GM13977 (cell line): ENCODE measurements at regions not wholly inside any gene's neighbourhood (a gene's known extent, or its start where the extent isn't known, plus 50 kb on each side); places are given as distances from the start of the nearest gene placed in this dataset.

ENCODE experiments used
- DNase-seq: peaks from one replicate; pipeline ENCODE4 v3.0.0; 2012; ENCODE audit warnings: low spot score
- in situ Hi-C: fragments of 300-500 bp; cut with MboI; formaldehyde crosslinking; loops from one replicate; pipeline ENCODE4 v1.12.0; 2022; ENCODE audit warnings: low sequenced_read_pairs, low pct_unique_long_range_greater_than_20kb, mixed read lengths, inconsistent platforms; ENCODE audit not compliant: unreplicated experiment
- TF ChIP-seq, protein P1 (sequence below): IDR thresholded peaks from 2 replicates; pipeline ENCODE4 v1.5.1; 2012; ENCODE audit warnings: mild to moderate bottlenecking, control low read depth; ENCODE audit not compliant: insufficient read depth; ENCODE audit errors: extremely low read depth, missing control alignments

DNA sequence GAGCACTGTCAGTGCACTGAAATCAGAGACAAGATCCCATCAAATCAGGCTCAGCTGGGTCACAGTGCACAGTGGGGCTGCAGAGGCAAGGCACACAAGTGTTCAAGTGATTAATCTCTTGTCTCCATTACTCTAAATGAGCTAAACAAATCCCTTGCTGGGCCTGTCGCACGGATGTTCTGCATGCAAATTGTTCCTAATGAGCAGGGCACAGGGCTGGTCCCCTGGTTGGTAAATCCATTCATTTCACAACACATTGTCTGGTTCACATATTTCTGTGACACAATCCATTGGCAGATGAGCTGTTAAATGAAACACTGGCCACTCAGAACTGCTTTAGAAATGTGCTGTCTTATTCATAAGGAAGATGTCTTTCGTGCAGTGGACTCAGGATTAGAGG is 167.9 kb upstream of the BRINP1 start:
- TF ChIP-seq, protein P1, sequence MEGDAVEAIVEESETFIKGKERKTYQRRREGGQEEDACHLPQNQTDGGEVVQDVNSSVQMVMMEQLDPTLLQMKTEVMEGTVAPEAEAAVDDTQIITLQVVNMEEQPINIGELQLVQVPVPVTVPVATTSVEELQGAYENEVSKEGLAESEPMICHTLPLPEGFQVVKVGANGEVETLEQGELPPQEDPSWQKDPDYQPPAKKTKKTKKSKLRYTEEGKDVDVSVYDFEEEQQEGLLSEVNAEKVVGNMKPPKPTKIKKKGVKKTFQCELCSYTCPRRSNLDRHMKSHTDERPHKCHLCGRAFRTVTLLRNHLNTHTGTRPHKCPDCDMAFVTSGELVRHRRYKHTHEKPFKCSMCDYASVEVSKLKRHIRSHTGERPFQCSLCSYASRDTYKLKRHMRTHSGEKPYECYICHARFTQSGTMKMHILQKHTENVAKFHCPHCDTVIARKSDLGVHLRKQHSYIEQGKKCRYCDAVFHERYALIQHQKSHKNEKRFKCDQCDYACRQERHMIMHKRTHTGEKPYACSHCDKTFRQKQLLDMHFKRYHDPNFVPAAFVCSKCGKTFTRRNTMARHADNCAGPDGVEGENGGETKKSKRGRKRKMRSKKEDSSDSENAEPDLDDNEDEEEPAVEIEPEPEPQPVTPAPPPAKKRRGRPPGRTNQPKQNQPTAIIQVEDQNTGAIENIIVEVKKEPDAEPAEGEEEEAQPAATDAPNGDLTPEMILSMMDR: no peak
- no peak for DNase-seq
- in situ Hi-C loops: no loop called here

GRCh38 chr9:119533504-119533903 is 164.3 kb upstream of the BRINP1 start:
- TF ChIP-seq, protein P1: no peak
- in situ Hi-C loops: no loop called here
- DNase-seq: no peak

DNA sequence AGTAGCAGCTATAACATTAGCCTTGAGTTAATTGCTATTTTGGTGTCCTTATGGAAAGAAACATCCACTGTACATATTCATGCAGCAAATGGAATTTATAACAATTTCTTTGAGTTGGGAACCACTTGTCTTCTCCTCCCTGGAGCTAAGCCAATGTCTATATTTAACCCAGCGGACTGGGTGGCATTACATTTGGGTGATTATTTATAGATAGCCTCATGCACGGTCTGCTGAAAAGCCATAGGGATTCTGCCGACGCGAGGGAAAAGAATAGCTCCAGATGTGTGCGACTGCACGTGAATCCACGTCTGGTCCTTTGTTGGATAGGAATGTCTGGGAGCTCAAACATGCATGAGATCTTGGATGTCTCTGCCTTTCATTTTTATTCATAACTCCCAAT is 157.5 kb upstream of the BRINP1 start:
- TF ChIP-seq, protein P1: no peak
- in situ Hi-C loops: no loop called here
- DNase-seq: no peak

DNA sequence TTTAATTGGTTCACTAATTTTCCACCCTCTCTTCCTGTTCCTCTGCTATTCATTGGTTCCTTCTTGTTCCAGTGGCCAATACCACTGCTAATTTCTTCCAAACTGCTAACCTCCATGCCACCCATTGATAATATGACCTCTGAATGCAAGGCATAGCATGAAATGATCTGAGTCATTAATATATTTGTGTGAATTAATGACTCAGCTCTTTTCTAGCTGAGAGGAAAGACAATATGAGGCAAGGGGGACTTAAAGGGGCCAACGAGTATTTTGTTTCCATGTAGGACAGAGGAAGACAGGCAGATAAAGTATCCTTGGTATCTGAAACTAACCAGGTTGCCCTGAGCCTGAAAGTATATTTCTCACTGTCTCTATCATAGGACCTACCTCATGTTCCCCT is 154.3 kb upstream of the BRINP1 start:
- DNase-seq: no peak
- TF ChIP-seq, protein P1: no peak
- in situ Hi-C loops: no loop called here

DNA sequence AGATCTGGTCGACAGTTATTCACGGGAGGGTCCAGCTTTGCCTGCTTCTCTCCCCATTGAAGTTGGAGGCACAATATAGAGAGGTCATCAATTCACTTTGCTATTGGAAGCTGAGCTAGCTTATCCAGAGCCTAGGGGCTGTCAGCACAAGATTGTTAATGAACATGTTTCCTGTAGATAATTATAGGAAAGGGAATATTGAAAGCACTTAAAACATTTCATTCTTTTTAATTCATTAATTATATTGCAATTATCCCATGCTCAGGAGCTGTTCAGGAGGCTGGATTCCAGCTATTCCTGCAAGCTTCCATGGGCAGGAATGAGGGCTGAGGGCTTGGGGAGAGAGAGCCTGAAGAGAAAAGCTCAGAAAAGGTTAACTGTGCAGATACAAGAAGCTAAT is 153.1 kb upstream of the BRINP1 start:
- TF ChIP-seq, protein P1: no peak
- no peak for DNase-seq
- in situ Hi-C loops: no loop called here

DNA sequence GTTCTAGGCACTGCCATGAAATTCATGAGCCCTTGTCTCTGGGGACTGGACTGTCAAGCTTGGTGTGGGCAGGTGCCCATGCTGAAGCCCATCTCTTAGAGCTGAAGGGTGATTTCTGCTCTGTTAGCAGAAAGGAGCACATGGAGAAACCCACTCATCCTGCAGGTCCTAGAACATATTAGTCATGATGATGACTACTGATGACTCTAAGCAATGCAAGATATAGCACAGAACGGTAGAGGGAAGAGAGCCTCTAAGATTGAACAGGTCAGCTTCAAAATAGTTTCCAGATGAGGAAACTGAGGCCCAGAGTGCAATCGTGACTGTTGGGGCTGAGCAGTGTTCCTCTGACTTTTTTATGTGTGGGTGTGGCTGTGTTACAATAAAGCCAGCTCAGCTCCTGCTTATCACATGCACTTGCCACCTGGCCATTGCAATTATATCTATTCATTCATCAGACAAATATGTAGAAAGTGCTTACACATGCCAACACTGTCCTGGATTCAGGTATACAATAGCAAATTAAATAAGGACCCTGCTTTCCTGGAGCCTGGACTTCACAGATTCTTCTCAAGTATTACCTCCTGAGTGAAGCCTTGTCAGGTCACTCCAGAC is 140.2 kb upstream of the BRINP1 start:
- in situ Hi-C loops: no loop called here
- TF ChIP-seq, protein P1: no peak
- no peak for DNase-seq
